ENCODE measurements at regions not wholly inside any gene's neighbourhood (a gene's known extent, or its start where the extent isn't known, plus 50 kb on each side); places are given as distances from the start of the nearest gene placed in this dataset.
A peak's percentile ranks its signal among the peaks of the same experiment; 100 is the strongest.

- 0 out of 2 replicates have a peak, but pooled peaks have one; percentile 13 for TF ChIP-seq CTCF (conservative IDR thresholded peaks at IDR 0.05)
- no peak for TF ChIP-seq ZFX (IDR thresholded peaks at IDR 0.05)
- no peak overlapping the region for H3K27ac ChIP-seq
Observed at GRCh38 chr15:62691008-62691407, 351.5 kb upstream of the TPM1 start.

- no peak overlapping the region for H3K27ac ChIP-seq
- TF ChIP-seq ZFX (IDR thresholded peaks at IDR 0.05), result no peak
Observed at GRCh38 chr15:62697636-62698035, 344.9 kb upstream of the TPM1 start.

DNA sequence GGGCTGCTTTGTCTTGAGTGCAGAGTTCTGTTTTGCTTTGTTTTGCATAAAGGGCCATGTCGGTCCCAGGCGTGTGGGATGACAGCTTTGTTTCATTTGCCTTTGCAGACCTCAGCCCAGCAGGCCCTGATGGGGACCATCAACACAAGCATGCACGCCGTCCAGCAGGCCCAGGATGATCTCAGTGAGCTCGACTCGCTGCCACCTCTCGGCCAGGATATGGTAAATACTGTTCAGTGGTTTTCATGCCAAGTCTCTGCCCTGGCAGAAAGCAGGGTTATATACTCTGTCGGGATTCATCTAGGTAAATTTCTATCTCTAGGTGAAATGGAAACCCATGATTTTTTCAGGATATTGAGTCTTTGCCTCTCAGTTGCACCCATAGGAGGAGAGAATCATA is 343.9 kb upstream of the TPM1 start:
- no peak overlapping the region for H3K27ac ChIP-seq
- TF ChIP-seq CTCF (conservative IDR thresholded peaks at IDR 0.05) (peak; percentile 6), ZFX (IDR thresholded peaks at IDR 0.05) (no peak)

DNA sequence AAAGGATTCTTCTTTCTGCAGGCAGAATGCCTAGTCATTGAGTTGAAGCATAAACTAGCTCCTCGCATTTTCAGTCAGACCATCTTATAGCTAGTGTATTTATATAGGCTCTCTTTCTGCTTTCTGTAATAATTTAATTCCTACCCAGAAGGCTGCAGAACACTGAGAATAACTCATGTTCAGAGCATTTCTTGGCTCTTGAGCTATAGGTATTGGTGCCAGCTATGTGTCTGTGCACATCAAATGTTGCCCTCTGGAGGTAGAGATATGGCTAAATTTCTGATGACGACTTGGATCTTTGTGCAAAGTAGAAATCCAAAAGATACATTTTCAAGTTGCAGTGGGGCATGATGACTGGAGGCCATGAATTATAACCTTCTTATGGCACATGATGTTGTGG is 336.2 kb upstream of the TPM1 start:
- no peak overlapping the region for H3K27ac ChIP-seq
- TF ChIP-seq ZFX (IDR thresholded peaks at IDR 0.05) (no peak), CTCF (conservative IDR thresholded peaks at IDR 0.05) (peak; percentile 49)

DNA sequence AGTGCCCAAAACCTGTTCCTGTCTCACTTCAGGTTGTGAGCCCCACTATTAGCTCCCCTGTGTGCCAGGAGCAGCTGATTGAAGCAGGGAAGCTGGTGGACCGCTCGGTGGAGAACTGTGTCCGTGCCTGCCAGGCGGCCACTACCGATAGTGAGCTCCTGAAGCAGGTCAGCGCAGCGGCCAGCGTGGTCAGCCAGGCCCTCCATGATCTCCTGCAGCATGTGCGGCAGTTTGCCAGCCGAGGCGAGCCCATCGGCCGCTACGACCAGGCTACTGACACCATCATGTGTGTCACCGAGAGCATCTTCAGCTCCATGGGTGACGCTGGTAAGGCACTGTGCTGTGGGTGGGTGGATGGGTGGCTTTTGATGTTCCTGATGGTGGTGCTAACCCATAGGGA is 334.1 kb upstream of the TPM1 start:
- no peak overlapping the region for H3K27ac ChIP-seq
- TF ChIP-seq CTCF (conservative IDR thresholded peaks at IDR 0.05) (no peak), ZFX (IDR thresholded peaks at IDR 0.05) (no peak)

DNA sequence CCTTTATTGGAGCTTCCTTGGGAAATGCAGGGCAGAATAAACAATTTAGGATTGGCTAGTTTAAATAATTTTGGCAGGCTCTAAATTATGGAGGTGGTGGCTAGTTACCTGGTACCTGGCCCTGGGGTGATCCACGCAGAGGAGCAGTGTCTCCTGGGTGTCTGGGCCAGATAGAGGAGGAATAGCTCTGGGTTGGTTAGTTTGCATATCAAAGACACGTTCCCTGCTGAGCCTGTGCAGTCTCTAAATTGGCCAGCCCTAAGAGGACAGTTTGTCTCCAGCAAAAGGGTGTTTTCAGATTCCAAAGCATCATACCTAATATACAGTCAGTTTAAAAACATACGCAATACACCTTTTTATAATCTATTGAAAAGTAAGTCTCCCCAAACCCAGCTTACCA is 333.3 kb upstream of the TPM1 start:
- TF ChIP-seq ZFX (IDR thresholded peaks at IDR 0.05) (no peak), CTCF (conservative IDR thresholded peaks at IDR 0.05) (no peak)

GRCh38 chr15:62711691-62712454 is 330.7 kb upstream of the TPM1 start:
- TF ChIP-seq CTCF (conservative IDR thresholded peaks at IDR 0.05) (no peak), ZFX (IDR thresholded peaks at IDR 0.05) (no peak)
- H3K27ac ChIP-seq, result no peak overlapping the region

More for the DNA sequence above, 333.3 kb upstream of the TPM1 start:
- H3K27ac ChIP-seq, result no peak overlapping the region

DNA sequence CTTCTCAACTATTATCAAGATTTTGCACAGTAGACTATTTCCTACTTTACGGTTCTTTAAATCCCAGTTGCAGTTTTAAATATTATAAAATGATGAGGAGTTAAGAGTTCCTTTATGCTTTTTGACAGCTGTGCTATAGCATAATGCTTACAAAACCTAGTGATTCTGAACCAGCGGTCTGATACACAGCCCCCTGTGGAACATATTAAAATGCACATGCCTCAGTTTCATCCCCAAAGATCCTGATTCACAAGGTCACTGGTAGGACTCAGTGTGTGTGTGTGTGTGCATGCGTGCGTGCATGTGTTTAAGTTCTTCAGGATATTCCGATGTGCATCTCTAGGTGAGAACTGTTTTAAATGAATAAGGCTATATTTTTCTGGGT is 330.1 kb upstream of the TPM1 start:
- TF ChIP-seq CTCF (conservative IDR thresholded peaks at IDR 0.05) (no peak), ZFX (IDR thresholded peaks at IDR 0.05) (no peak)
- H3K27ac ChIP-seq, result no peak overlapping the region
